Keratinocyte (primary cell): ENCODE measurements at regions not wholly inside any gene's neighbourhood (a gene's known extent, or its start where the extent isn't known, plus 50 kb on each side); places are given as distances from the start of the nearest gene placed in this dataset.

Experiments
- DNase-seq: peaks from one replicate; pipeline ENCODE4 v3.0.0-alpha.2; 2011; ENCODE audit warnings: low read depth, missing footprints, low spot score
- FAIRE-seq: peaks from 2 replicates; lab custom pipeline; 2011; peaks lifted over from hg19 to GRCh38; lab: Jason Lieb, UNC
- H2AFZ ChIP-seq: 2 replicates; pipeline ENCODE4 v1.6.0; 2012; ENCODE audit warnings: low read length, control low read depth, inconsistent platforms; ENCODE audit not compliant: control insufficient read depth
- H3K27ac ChIP-seq: 2 replicates; pipeline ENCODE4 v1.5.1; 2011; ENCODE audit warnings: low read length; ENCODE audit not compliant: control insufficient read depth, insufficient read depth
- H3K27me3 ChIP-seq: 3 replicates; pipeline ENCODE4 v1.6.0; 2011; ENCODE audit warnings: low read length; ENCODE audit not compliant: control insufficient read depth, insufficient read depth; ENCODE audit errors: extremely low read depth
- H3K36me3 ChIP-seq, 2 experiments: 2 replicates in 1 of 2; 3 replicates in 1 of 2; pipeline ENCODE4 v1.5.1; 2011; ENCODE audit warnings: low read length in 2 of 2, mild to moderate bottlenecking in 1 of 2; ENCODE audit not compliant: control insufficient read depth in 2 of 2, insufficient read depth in 2 of 2; ENCODE audit errors: extremely low read depth in 1 of 2
- H3K4me1 ChIP-seq: 3 replicates; pipeline ENCODE4 v1.5.1; 2011; ENCODE audit warnings: low read length; ENCODE audit not compliant: control insufficient read depth, insufficient read depth; ENCODE audit errors: extremely low read depth
- H3K4me2 ChIP-seq: 3 replicates; pipeline ENCODE4 v1.6.0; 2011; ENCODE audit warnings: low read depth, low read length; ENCODE audit not compliant: control insufficient read depth, insufficient read depth; ENCODE audit errors: extremely low read depth
- H3K4me3 ChIP-seq, 3 experiments: fragments of 200-600 bp in 1 of 3; sonication (generic) in 1 of 3; 2 replicates in 2 of 3; 3 replicates in 1 of 3; pipeline ENCODE4 v1.5.1; 2011 to 2016; ENCODE audit warnings: low read length in 3 of 3, mild to moderate bottlenecking in 3 of 3, control low read depth in 2 of 3, inconsistent platforms in 1 of 3, low read depth in 1 of 3, mixed read lengths in 1 of 3, mixed run types in 1 of 3, moderate library complexity in 1 of 3; ENCODE audit not compliant: control insufficient read depth in 2 of 3, insufficient read depth in 2 of 3; ENCODE audit errors: extremely low read depth in 1 of 3
- H3K79me2 ChIP-seq: 2 replicates; pipeline ENCODE4 v1.6.0; 2012; ENCODE audit warnings: low read length; ENCODE audit not compliant: control insufficient read depth, insufficient read depth
- H3K9ac ChIP-seq: 3 replicates; pipeline ENCODE4 v1.6.0; 2011; ENCODE audit warnings: low read length; ENCODE audit not compliant: control insufficient read depth, insufficient read depth; ENCODE audit errors: extremely low read depth
- H3K9me1 ChIP-seq: 3 replicates; pipeline ENCODE4 v1.6.0; 2011; ENCODE audit warnings: low read length; ENCODE audit not compliant: control insufficient read depth, insufficient read depth; ENCODE audit errors: extremely low read depth
- H3K9me3 ChIP-seq: 2 replicates; pipeline ENCODE4 v1.5.1; 2012; ENCODE audit warnings: low read depth, low read length; ENCODE audit not compliant: control insufficient read depth
- H4K20me1 ChIP-seq: 3 replicates; pipeline ENCODE4 v1.6.0; 2011; ENCODE audit warnings: low read length; ENCODE audit not compliant: control insufficient read depth, insufficient read depth; ENCODE audit errors: extremely low read depth
- EZH2 ChIP-seq: IDR thresholded peaks from one replicate; pipeline ENCODE4 v1.6.1; 2012; ENCODE audit warnings: inconsistent platforms, mild to moderate bottlenecking, low read length, moderate library complexity
- dilution Hi-C: fragments of 300-500 bp; cut with MboI; formaldehyde crosslinking; loops from one replicate; pipeline ENCODE4 v1.7.0; 2020; ENCODE audit warnings: low sequenced_read_pairs; ENCODE audit not compliant: extremely low pct_ligation_motif_present
- TF ChIP-seq, protein P1 (sequence below), 3 experiments: IDR thresholded peaks in 1 of 3; conservative IDR thresholded peaks in 1 of 3; optimal IDR thresholded peaks in 1 of 3; 2 replicates in 2 of 3; 3 replicates in 1 of 3; pipeline versions ENCODE3 to v1.5.1; 2011; ENCODE audit warnings: low read length in 3 of 3, mild to moderate bottlenecking in 3 of 3, moderate library complexity in 2 of 3, control low read depth in 1 of 3, inconsistent platforms in 1 of 3; ENCODE audit not compliant: insufficient read depth in 2 of 3; ENCODE audit errors: extremely low read depth in 1 of 3

DNA sequence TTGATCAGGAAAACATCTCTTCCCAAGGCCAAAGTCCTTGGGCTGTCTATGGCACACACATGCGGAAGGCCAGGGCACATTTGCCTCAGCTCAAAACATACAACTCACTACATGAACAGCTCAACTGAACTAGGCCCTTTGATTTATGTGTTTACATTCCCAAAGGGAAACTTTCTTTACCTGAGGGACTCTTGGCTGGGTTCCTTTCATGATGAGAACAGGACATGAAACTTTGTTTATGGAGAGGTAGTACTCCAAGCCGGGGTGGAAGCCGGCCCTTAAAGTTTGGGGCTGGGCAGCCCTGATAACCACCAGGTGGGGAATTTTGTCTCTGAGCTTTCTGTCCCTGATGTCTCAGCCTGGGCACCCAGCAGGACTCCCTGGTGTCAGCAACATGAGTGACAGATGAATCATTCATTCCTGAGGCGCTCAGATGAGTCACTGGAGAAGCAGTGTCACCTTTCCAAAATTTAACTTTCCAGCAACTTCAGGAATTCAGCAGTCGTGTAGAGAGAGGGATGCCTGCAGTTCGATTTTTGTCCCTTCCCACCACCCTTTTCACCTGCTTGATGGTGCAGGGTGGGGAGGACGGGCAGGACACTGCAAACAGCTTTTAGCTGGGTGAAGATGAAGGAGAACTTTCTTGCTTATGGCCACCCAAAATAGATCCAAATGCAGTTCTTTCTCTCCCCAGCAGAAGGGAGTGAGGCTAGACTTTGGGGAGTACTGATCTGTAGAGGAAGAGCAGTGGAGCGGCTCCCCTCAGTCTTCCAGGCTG, 331.6 kb downstream of the DYSF start:
- TF ChIP-seq, protein P1, sequence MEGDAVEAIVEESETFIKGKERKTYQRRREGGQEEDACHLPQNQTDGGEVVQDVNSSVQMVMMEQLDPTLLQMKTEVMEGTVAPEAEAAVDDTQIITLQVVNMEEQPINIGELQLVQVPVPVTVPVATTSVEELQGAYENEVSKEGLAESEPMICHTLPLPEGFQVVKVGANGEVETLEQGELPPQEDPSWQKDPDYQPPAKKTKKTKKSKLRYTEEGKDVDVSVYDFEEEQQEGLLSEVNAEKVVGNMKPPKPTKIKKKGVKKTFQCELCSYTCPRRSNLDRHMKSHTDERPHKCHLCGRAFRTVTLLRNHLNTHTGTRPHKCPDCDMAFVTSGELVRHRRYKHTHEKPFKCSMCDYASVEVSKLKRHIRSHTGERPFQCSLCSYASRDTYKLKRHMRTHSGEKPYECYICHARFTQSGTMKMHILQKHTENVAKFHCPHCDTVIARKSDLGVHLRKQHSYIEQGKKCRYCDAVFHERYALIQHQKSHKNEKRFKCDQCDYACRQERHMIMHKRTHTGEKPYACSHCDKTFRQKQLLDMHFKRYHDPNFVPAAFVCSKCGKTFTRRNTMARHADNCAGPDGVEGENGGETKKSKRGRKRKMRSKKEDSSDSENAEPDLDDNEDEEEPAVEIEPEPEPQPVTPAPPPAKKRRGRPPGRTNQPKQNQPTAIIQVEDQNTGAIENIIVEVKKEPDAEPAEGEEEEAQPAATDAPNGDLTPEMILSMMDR (optimal IDR thresholded peaks at IDR 0.05 in 1 of 3, IDR thresholded peaks at IDR 0.05 in 1 of 3, conservative IDR thresholded peaks at IDR 0.05 in 1 of 3; ENCODE audit: extremely low read depth in 1 of 3, insufficient read depth in 2 of 3, low read length in 3 of 3), result no peak
- no peak for TF ChIP-seq EZH2
- Histone ChIP-seq H3K27ac (no peak overlapping the region), H3K4me1 (peaks cover 7% of the 10 kb centered on the region), H4K20me1 (no peaks in the 10 kb centered on the region), H3K9ac (no peak overlapping the region), H3K79me2 (no peaks in the 10 kb centered on the region), H3K4me3 (no peak overlapping the region), H3K9me1 (no peaks in the 10 kb centered on the region), H3K9me3 (no peaks in the 10 kb centered on the region), H3K27me3 (peaks cover 18% of the 10 kb centered on the region), H2AFZ (no peak overlapping the region), H3K36me3 (no peaks in the 10 kb centered on the region), H3K4me2 (no peak overlapping the region)
- FAIRE-seq, result peak; percentile 80
- DNase-seq, result peak; percentile 15
- dilution Hi-C loops, result no loop called here

DNA sequence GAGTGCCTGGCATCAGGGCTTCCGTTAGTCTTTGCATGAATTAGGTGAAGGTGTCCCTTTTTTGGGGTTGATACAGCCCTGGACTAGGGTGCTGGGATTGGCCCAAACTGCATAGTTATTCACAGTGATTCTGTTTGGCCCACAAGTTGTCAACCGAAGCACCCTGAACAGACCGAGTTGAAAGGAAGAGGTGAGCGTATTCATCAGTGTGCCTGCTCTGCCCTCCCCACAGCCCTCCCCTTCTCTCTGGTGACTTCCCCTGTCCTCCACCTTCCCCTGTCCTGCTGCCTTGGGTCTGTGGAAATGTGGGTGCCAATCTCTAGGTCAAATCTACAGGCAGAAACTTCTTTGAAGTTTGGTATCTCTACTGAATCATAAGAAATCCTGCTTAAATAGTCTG, 330.5 kb downstream of the DYSF start:
- peaks cover 23% of the 10 kb centered on the region for H3K27me3 ChIP-seq
- no peaks in the 10 kb centered on the region for H4K20me1 ChIP-seq
- no peak overlapping the region for H3K4me3 ChIP-seq
- no peaks in the 10 kb centered on the region for H3K9me1 ChIP-seq
- TF ChIP-seq, protein P1 (optimal IDR thresholded peaks at IDR 0.05 in 1 of 3, IDR thresholded peaks at IDR 0.05 in 1 of 3, conservative IDR thresholded peaks at IDR 0.05 in 1 of 3; ENCODE audit: extremely low read depth in 1 of 3, insufficient read depth in 2 of 3, low read length in 3 of 3), result no peak
- no peak for TF ChIP-seq EZH2
- DNase-seq, result no peak
- no peak for FAIRE-seq
- H2AFZ ChIP-seq, result no peak overlapping the region
- H3K36me3 ChIP-seq, result no peaks in the 10 kb centered on the region
- dilution Hi-C loops, result no loop called here
- H3K9ac ChIP-seq, result no peak overlapping the region
- no peak overlapping the region for H3K4me2 ChIP-seq
- H3K4me1 ChIP-seq, result peaks cover 7% of the 10 kb centered on the region
- H3K27ac ChIP-seq, result no peak overlapping the region
- no peaks in the 10 kb centered on the region for H3K9me3 ChIP-seq
- no peaks in the 10 kb centered on the region for H3K79me2 ChIP-seq
